Epithelial cell of esophagus (primary cell): ENCODE measurements at regions not wholly inside any gene's neighbourhood (a gene's known extent, or its start where the extent isn't known, plus 50 kb on each side); places are given as distances from the start of the nearest gene placed in this dataset.

Experiments
- DNase-seq: peaks from one replicate; pipeline ENCODE4 v3.0.0; 2010; ENCODE audit warnings: low read depth
- H3K4me3 ChIP-seq: 2 replicates; pipeline ENCODE4 v1.5.1; 2011; ENCODE audit warnings: mild to moderate bottlenecking, low read length, control low read depth
- CTCF ChIP-seq: IDR thresholded peaks from 2 replicates; pipeline ENCODE4 v1.5.1; 2011; ENCODE audit warnings: low read depth, mild to moderate bottlenecking, low read length, control low read depth, inconsistent platforms; ENCODE audit not compliant: insufficient read depth; ENCODE audit errors: missing control alignments

- H3K4me3 ChIP-seq = no peak overlapping the region
- no peak for DNase-seq
- no peak for TF ChIP-seq CTCF
These were observed 214.6 kb downstream of the CBLN2 start for GRCh38 chr18:72329533-72329932.

- peak; percentile 1 for DNase-seq
- H3K4me3 ChIP-seq = no peak overlapping the region
- no peak for TF ChIP-seq CTCF
These were observed 218.8 kb downstream of the CBLN2 start for GRCh38 chr18:72325307-72325706.

GRCh38 chr18:72324677-72325076 lies 219.5 kb downstream of the CBLN2 start:
- TF ChIP-seq CTCF = no peak
- DNase-seq = no peak
- no peak overlapping the region for H3K4me3 ChIP-seq

- TF ChIP-seq CTCF = no peak
- no peak overlapping the region for H3K4me3 ChIP-seq
- no peak for DNase-seq
These were observed 227.6 kb downstream of the CBLN2 start for GRCh38 chr18:72316497-72316896.

- no peak overlapping the region for H3K4me3 ChIP-seq
- DNase-seq = no peak
- no peak for TF ChIP-seq CTCF
These were observed 260.8 kb downstream of the CBLN2 start for GRCh38 chr18:72283148-72283925.

- no peak for TF ChIP-seq CTCF
- H3K4me3 ChIP-seq = no peak overlapping the region
- DNase-seq = no peak
These were observed 271.1 kb downstream of the CBLN2 start for GRCh38 chr18:72273025-72273424.

GRCh38 chr18:72261590-72261989 lies 282.6 kb downstream of the CBLN2 start:
- TF ChIP-seq CTCF = no peak
- H3K4me3 ChIP-seq = no peak overlapping the region
- DNase-seq = no peak
